A549 (cell line): ENCODE measurements at regions not wholly inside any gene's neighbourhood (a gene's known extent, or its start where the extent isn't known, plus 50 kb on each side); places are given as distances from the start of the nearest gene placed in this dataset.

ENCODE experiments used
- ATAC-seq, 2 experiments: fragments of 200-7000 bp in 1 of 2; fragments of >200 bp in 1 of 2; cut with Nextera tagmentation in 1 of 2; cut with Tn5 transposase in 1 of 2; 3 replicates each; pipeline versions ENCODE4 v1.8.0 to v1.9.1; 2018 to 2020; ENCODE audit warnings: mild to moderate bottlenecking in 1 of 2, moderate library complexity in 1 of 2
- CTCF ChIA-PET: fragments of 300-600 bp; sonication (Branson Sonifier 250); formaldehyde crosslinking; extraction: SDS; loops from one replicate; lab custom pipeline; 2021; ENCODE audit warnings: antibody characterized with exemption, inconsistent platforms; lab: Yijun Ruan, JAX
- POLR2A ChIA-PET: fragments of 350-600 bp; formaldehyde crosslinking; extraction: SDS; loops from one replicate; lab custom pipeline; 2021; ENCODE audit warnings: antibody characterized with exemption, inconsistent platforms; lab: Yijun Ruan, JAX
- DNase-seq, 2 experiments: peaks; one replicate each; pipeline versions ENCODE4 v3.0.0 to v3.0.0-alpha.2; 2011 to 2016; ENCODE audit warnings: low read depth in 1 of 2, low spot score in 1 of 2
- FAIRE-seq: peaks from 2 replicates; lab custom pipeline; 2011; peaks lifted over from hg19 to GRCh38; lab: Jason Lieb, UNC
- H3K27ac ChIP-seq, 2 experiments: fragments of >200 bp; sonication (Bioruptor Twin); formaldehyde crosslinking; 3 replicates each; pipeline ENCODE4 v1.5.1; 2016 to 2017
- H3K4me1 ChIP-seq: fragments of >200 bp; sonication (Bioruptor Twin); formaldehyde crosslinking; 3 replicates; pipeline ENCODE4 v1.6.1; 2016
- H3K4me2 ChIP-seq: fragments of >200 bp; sonication (Bioruptor Twin); formaldehyde crosslinking; 3 replicates; pipeline ENCODE4 v1.6.1; 2016
- H3K4me3 ChIP-seq: fragments of >200 bp; sonication (Bioruptor Twin); formaldehyde crosslinking; 3 replicates; pipeline ENCODE4 v1.5.1; 2016
- H3K9me3 ChIP-seq: fragments of >200 bp; sonication (Bioruptor Twin); formaldehyde crosslinking; 3 replicates; pipeline ENCODE4 v1.6.1; 2016
- CBX8 ChIP-seq: fragments of 200-600 bp; sonication (generic); IDR thresholded peaks from 2 replicates; pipeline ENCODE4 v1.6.1; 2016
- CEBPB ChIP-seq, 2 experiments: fragments of >200 bp in 1 of 2; sonication (Bioruptor Twin) in 1 of 2; formaldehyde crosslinking in 1 of 2; IDR thresholded peaks; 2 replicates each; pipeline ENCODE4 v1.6.1; 2012 to 2016
- E2F6 ChIP-seq: IDR thresholded peaks from 2 replicates; pipeline ENCODE4 v1.6.1; 2012; ENCODE audit warnings: low read depth, borderline replicate concordance
- EHF ChIP-seq: fragments of 250-450 bp; sonication (Bioruptor Pico); IDR thresholded peaks from 2 replicates; pipeline ENCODE4 v1.5.0; 2020; ENCODE audit warnings: mild to moderate bottlenecking
- EP300 ChIP-seq, 2 experiments: fragments of >200 bp; sonication (Bioruptor Twin); formaldehyde crosslinking; IDR thresholded peaks; 2 replicates in 1 of 2; 3 replicates in 1 of 2; pipeline ENCODE4 v1.6.1; 2016 to 2017
- HMGXB4 ChIP-seq: fragments of 250-450 bp; sonication (Bioruptor Pico); IDR thresholded peaks from 2 replicates; pipeline ENCODE4 v1.5.0; 2021; ENCODE audit warnings: mild to moderate bottlenecking, moderate library complexity, borderline replicate concordance
- HOXB13 ChIP-seq: fragments of 250-450 bp; sonication (Bioruptor Pico); IDR thresholded peaks from 2 replicates; pipeline ENCODE4 v1.5.0; 2020; ENCODE audit warnings: low read depth, mild to moderate bottlenecking, moderate library complexity
- JUN ChIP-seq, 2 experiments: fragments of >200 bp; sonication (Bioruptor Twin); formaldehyde crosslinking; IDR thresholded peaks; 2 replicates in 1 of 2; 3 replicates in 1 of 2; pipeline ENCODE4 v1.6.1; 2016 to 2017
- KDM1A ChIP-seq: fragments of 200-600 bp; sonication (generic); IDR thresholded peaks from 2 replicates; pipeline ENCODE4 v1.6.1; 2016; ENCODE audit warnings: low read depth, mild to moderate bottlenecking
- NR3C1 ChIP-seq: fragments of >200 bp; sonication (Bioruptor Twin); formaldehyde crosslinking; IDR thresholded peaks from 3 replicates; pipeline ENCODE4 v1.6.1; 2017
- PBX3 ChIP-seq: IDR thresholded peaks from 2 replicates; pipeline ENCODE4 v1.6.1; 2012
- PHF8 ChIP-seq: fragments of 200-600 bp; sonication (generic); IDR thresholded peaks from 2 replicates; pipeline ENCODE4 v1.6.1; 2016; ENCODE audit warnings: low read depth, mild to moderate bottlenecking, antibody characterized with exemption, moderate library complexity, borderline replicate concordance
- RARB ChIP-seq: fragments of 250-450 bp; sonication (Bioruptor Pico); IDR thresholded peaks from 2 replicates; pipeline ENCODE4 v1.8.0; 2021; ENCODE audit warnings: mild to moderate bottlenecking, moderate library complexity
- REST ChIP-seq: fragments of 200-600 bp; sonication (generic); IDR thresholded peaks from 2 replicates; pipeline ENCODE4 v1.6.1; 2016; ENCODE audit warnings: antibody characterized with exemption, mild to moderate bottlenecking, moderate library complexity
- SMC3 ChIP-seq: fragments of >200 bp; sonication (Bioruptor Twin); formaldehyde crosslinking; IDR thresholded peaks from 3 replicates; pipeline ENCODE4 v1.6.1; 2018; ENCODE audit warnings: inconsistent platforms
- TP53 ChIP-seq: fragments of 250-450 bp; sonication (Bioruptor Pico); IDR thresholded peaks from 2 replicates; pipeline ENCODE4 v1.5.0; 2021; ENCODE audit warnings: mild to moderate bottlenecking, moderate library complexity
- WGBS: methylation state at CpG from one replicate; pipeline ENCODE4 v1.1.6; 2017; ENCODE audit errors: missing lambda C conversion rate; 5-methylcytosine and 5-hydroxymethylcytosine counted together

GRCh38 chr17:65312718-65313377, 175.7 kb downstream of the RGS9 start:
- ChIA-PET POLR2A (no interaction called here), CTCF (interaction anchor here (5.2 kb wide), 1 partner anchor 18 kb away, joined by 29 read pairs; no protein-coding TSS in a partner anchor)
- ATAC-seq, result no peak
- no peak overlapping the region for H3K4me3 ChIP-seq
- no peaks in the 10 kb centered on the region for H3K9me3 ChIP-seq
- no peak overlapping the region for H3K27ac ChIP-seq
- 15% methylated on average over 6 of the region's 6 CpGs for WGBS
- no peak for FAIRE-seq
- no peak for TF ChIP-seq CEBPB (IDR thresholded peaks at IDR 0.05)
- no peak for TF ChIP-seq TP53 (CRISPR knock-in tag)
- TF ChIP-seq EHF (CRISPR knock-in tag), result no peak
- no peak for TF ChIP-seq PBX3
- TF ChIP-seq SMC3, result no peak
- no peak for TF ChIP-seq HMGXB4 (CRISPR knock-in tag)
- no peak for TF ChIP-seq NR3C1
- TF ChIP-seq EP300 (IDR thresholded peaks at IDR 0.05), result no peak
- TF ChIP-seq REST, result no peak
- TF ChIP-seq KDM1A, result no peak
- TF ChIP-seq RARB (CRISPR knock-in tag), result no peak
- TF ChIP-seq JUN (IDR thresholded peaks at IDR 0.05), result no peak
- TF ChIP-seq E2F6, result no peak
- DNase-seq, result no peak
- H3K4me2 ChIP-seq, result no peak overlapping the region
- H3K4me1 ChIP-seq, result no peaks in the 10 kb centered on the region

- H3K4me2 ChIP-seq, result no peak overlapping the region
- H3K27ac ChIP-seq, result no peak overlapping the region
- no peaks in the 10 kb centered on the region for H3K9me3 ChIP-seq
- no peak overlapping the region for H3K4me3 ChIP-seq
- ChIA-PET CTCF (interaction anchor here (1.4 to 3.7 kb wide), 2 partner anchors 17 to 18 kb away, joined by 3 to 16 read pairs; no protein-coding TSS in a partner anchor), POLR2A (no interaction called here)
- TF ChIP-seq CBX8 (no peak), PHF8 (no peak), HOXB13 (CRISPR knock-in tag) (no peak)
- no peaks in the 10 kb centered on the region for H3K4me1 ChIP-seq
- WGBS, result 51% methylated on average over 5 of the region's 5 CpGs
- no peak for DNase-seq
- no peak for FAIRE-seq
- peak; percentile 15 to 35; a peak in 3 of 6 replicates for ATAC-seq
These were observed 174.1 kb downstream of the RGS9 start for GRCh38 chr17:65311261-65311660.
